GM12875 (cell line): ENCODE measurements at regions not wholly inside any gene's neighbourhood (a gene's known extent, or its start where the extent isn't known, plus 50 kb on each side); places are given as distances from the start of the nearest gene placed in this dataset.

Source experiments
- H3K4me3 ChIP-seq: one replicate; pipeline ENCODE4 v1.5.1; 2011; ENCODE audit warnings: low read depth, low read length, control low read depth
- TF ChIP-seq, protein P1 (sequence below): IDR thresholded peaks from 2 replicates; pipeline ENCODE4 v1.5.1; 2011; ENCODE audit warnings: low read depth, mild to moderate bottlenecking, control low read depth, inconsistent platforms, low read length, moderate library complexity, borderline replicate concordance; ENCODE audit not compliant: insufficient read depth

GRCh38 chr5:67575087-67575486 is 378.5 kb upstream of the CD180 start:
- TF ChIP-seq, protein P1, sequence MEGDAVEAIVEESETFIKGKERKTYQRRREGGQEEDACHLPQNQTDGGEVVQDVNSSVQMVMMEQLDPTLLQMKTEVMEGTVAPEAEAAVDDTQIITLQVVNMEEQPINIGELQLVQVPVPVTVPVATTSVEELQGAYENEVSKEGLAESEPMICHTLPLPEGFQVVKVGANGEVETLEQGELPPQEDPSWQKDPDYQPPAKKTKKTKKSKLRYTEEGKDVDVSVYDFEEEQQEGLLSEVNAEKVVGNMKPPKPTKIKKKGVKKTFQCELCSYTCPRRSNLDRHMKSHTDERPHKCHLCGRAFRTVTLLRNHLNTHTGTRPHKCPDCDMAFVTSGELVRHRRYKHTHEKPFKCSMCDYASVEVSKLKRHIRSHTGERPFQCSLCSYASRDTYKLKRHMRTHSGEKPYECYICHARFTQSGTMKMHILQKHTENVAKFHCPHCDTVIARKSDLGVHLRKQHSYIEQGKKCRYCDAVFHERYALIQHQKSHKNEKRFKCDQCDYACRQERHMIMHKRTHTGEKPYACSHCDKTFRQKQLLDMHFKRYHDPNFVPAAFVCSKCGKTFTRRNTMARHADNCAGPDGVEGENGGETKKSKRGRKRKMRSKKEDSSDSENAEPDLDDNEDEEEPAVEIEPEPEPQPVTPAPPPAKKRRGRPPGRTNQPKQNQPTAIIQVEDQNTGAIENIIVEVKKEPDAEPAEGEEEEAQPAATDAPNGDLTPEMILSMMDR: no peak
- no peak overlapping the region for H3K4me3 ChIP-seq

GRCh38 chr5:67561151-67561932 is 364.7 kb upstream of the CD180 start:
- TF ChIP-seq, protein P1: no peak

DNA sequence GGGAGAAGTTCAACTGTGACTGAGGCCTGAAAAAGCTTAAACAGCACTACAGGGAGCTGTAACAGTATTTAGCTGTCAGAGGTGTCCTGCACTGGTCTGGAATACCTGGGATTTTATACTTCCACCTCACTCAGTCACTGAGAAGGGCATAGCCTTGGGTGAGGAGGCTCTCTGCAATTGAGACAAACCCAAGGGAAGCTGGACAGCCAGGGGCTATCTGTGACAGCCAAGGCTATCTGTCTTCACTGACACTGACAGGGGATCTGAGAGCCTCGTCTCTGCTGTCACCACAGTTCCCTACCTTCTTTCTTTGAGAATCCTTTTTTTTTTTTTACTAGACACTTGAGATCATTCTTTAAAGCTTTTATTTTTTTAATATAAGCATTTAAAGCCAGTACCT is 356.2 kb upstream of the CD180 start:
- TF ChIP-seq, protein P1: no peak
- no peak overlapping the region for H3K4me3 ChIP-seq

More at GRCh38 chr5:67561151-67561932, 364.7 kb upstream of the CD180 start:
- H3K4me3 ChIP-seq: no peak overlapping the region

- H3K4me3 ChIP-seq: no peak overlapping the region
- TF ChIP-seq, protein P1: no peak
These were observed 353.3 kb upstream of the CD180 start for GRCh38 chr5:67549947-67550346.

- TF ChIP-seq, protein P1: no peak
These were observed 352.7 kb upstream of the CD180 start for GRCh38 chr5:67549296-67549618.

GRCh38 chr5:67548520-67549295 is 352.1 kb upstream of the CD180 start:
- TF ChIP-seq, protein P1: no peak
- no peak overlapping the region for H3K4me3 ChIP-seq

More at GRCh38 chr5:67549296-67549618, 352.7 kb upstream of the CD180 start:
- no peak overlapping the region for H3K4me3 ChIP-seq
